Glutamatergic neuron (in vitro differentiated cells): ENCODE measurements at regions not wholly inside any gene's neighbourhood (a gene's known extent, or its start where the extent isn't known, plus 50 kb on each side); places are given as distances from the start of the nearest gene placed in this dataset.

Experiments used
- DNase-seq: peaks from one replicate; pipeline ENCODE4 v3.0.0; 2022
- H3K27ac Mint-ChIP-seq: one replicate; pipeline ENCODE4 v1.8.0; 2020; ENCODE audit warnings: mild to moderate bottlenecking, mixed read lengths, inconsistent platforms; ENCODE audit not compliant: unreplicated experiment
- H3K27me3 Mint-ChIP-seq: one replicate; pipeline ENCODE4 v1.8.0; 2020; ENCODE audit warnings: mild to moderate bottlenecking, moderate library complexity, mixed read lengths, inconsistent platforms; ENCODE audit not compliant: unreplicated experiment
- H3K36me3 Mint-ChIP-seq: one replicate; pipeline ENCODE4 v1.8.0; 2020; ENCODE audit warnings: mild to moderate bottlenecking, mixed read lengths, inconsistent platforms; ENCODE audit not compliant: unreplicated experiment
- H3K4me1 Mint-ChIP-seq: one replicate; pipeline ENCODE4 v1.8.0; 2020; ENCODE audit warnings: mild to moderate bottlenecking, low read depth, mixed read lengths, inconsistent platforms; ENCODE audit not compliant: unreplicated experiment
- H3K4me3 Mint-ChIP-seq: one replicate; pipeline ENCODE4 v1.8.0; 2020; ENCODE audit warnings: mild to moderate bottlenecking, mixed read lengths, inconsistent platforms; ENCODE audit not compliant: unreplicated experiment
- H3K9me3 Mint-ChIP-seq: one replicate; pipeline ENCODE4 v1.8.0; 2020; ENCODE audit warnings: mild to moderate bottlenecking, moderate library complexity, mixed read lengths, inconsistent platforms; ENCODE audit not compliant: unreplicated experiment
- TF ChIP-seq, protein P1 (sequence below): fragments of 200-600 bp; sonication (generic); IDR thresholded peaks from one replicate; pipeline ENCODE4 v1.5.0; 2021; ENCODE audit not compliant: partially characterized antibody, unreplicated experiment

DNA sequence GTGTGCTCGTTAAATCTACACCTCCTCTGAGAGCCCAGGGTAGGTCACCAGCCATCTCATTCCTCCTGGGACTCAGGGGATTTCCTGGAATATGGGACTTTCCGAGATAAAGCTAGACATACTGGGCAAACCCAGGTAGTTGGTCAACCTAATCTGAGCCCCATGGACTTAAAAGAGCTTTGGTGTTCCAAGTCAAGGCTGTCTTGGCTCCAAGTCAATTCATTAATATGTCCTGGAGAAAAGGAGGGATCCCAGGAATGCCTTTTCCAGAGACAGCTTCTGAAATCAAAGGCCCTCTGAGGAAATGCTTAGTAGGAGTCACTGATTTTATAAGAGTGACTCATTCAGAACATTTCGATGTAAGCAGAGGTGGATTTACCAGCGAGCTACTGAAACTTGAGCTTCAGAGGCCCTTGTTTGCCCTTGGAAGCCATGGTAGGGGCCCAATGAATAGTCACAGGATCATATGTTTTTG, 137.3 kb upstream of the UBE2E1 start:
- Mint-ChIP-seq H3K4me3 (no peak overlapping the region), H3K27ac (no peak overlapping the region), H3K9me3 (no peaks in the 10 kb centered on the region), H3K27me3 (peaks cover 1% of the 10 kb centered on the region), H3K36me3 (no peaks in the 10 kb centered on the region), H3K4me1 (no peaks in the 10 kb centered on the region)
- no peak for DNase-seq
- TF ChIP-seq, protein P1, sequence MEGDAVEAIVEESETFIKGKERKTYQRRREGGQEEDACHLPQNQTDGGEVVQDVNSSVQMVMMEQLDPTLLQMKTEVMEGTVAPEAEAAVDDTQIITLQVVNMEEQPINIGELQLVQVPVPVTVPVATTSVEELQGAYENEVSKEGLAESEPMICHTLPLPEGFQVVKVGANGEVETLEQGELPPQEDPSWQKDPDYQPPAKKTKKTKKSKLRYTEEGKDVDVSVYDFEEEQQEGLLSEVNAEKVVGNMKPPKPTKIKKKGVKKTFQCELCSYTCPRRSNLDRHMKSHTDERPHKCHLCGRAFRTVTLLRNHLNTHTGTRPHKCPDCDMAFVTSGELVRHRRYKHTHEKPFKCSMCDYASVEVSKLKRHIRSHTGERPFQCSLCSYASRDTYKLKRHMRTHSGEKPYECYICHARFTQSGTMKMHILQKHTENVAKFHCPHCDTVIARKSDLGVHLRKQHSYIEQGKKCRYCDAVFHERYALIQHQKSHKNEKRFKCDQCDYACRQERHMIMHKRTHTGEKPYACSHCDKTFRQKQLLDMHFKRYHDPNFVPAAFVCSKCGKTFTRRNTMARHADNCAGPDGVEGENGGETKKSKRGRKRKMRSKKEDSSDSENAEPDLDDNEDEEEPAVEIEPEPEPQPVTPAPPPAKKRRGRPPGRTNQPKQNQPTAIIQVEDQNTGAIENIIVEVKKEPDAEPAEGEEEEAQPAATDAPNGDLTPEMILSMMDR: no peak

DNA sequence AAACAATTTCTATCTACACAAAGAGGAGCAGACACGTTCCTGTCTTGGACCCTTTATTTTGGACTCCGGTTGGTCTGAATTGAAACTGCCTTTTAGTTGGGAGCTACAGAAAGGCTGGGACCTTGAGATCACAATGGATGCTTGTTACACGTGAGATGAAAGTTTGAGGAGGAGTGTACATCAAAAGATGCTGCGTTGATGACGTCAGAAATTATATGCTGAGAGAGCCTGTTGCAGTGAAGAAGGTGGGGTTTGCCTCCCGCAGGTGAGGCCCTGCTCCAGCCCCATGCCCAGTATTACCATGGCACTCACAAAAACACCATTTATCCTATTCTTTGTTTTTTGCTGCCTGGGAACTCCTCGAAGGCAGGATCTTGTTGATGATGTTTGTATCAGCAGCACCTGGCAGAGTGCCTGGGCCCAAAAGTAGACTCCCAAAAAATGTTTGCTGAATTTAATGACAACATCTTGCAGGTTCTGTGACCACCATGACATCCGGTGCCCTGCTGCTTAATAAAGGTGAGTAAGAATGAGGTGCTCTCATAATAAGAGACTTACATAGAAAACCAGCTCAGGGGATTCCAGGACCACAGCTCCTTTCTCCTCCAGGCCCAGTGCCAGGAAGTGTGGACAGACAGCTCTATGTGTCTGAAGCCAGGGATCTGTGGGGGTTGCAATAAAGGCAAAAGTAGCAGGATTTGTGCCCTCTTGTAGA, 136.1 kb upstream of the UBE2E1 start:
- Mint-ChIP-seq H3K36me3 (no peaks in the 10 kb centered on the region), H3K4me3 (no peak overlapping the region), H3K27ac (no peak overlapping the region), H3K4me1 (no peaks in the 10 kb centered on the region), H3K27me3 (no peaks in the 10 kb centered on the region), H3K9me3 (no peaks in the 10 kb centered on the region)
- DNase-seq: no peak
- TF ChIP-seq, protein P1: no peak

DNA sequence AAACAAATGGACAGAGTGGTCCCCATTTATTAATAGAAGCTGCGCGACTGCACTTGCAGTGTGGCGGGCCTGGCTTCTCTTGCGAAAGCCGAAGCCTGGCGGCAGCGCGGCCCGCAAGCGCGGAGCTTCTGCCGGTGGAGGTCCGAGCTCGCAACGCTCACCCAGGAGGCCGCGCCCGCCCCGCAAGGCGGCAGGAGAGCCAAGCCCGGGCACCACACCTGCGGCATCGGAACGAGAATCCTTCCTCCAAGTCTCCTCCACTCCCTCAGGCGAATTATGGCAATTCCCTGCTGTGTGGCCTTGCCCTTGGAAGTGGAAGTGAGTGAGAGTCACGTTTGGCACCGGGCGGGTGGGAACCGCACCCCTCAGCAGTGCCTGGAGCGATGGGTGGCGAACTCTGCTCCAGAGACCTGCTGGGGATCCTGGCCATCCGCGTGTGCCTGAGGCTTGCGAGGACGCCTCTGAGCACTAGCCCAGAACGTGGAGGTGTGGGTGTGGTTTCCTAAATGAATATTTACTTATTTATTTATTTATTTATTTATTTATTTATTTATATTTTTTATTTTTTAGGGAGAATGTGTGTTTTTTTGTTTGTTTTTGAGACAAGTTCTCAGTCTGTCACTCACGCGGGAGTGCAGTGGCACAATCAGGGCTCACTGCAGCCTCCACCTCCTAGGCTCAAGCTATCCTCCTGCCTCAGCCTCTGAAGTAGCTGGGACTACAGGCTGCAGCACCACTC, 133.7 kb upstream of the UBE2E1 start:
- no peaks in the 10 kb centered on the region for H3K36me3 Mint-ChIP-seq
- no peaks in the 10 kb centered on the region for H3K9me3 Mint-ChIP-seq
- no peaks in the 10 kb centered on the region for H3K27me3 Mint-ChIP-seq
- TF ChIP-seq, protein P1: no peak
- no peak overlapping the region for H3K4me3 Mint-ChIP-seq
- no peak overlapping the region for H3K27ac Mint-ChIP-seq
- H3K4me1 Mint-ChIP-seq: no peaks in the 10 kb centered on the region
- DNase-seq: no peak

DNA sequence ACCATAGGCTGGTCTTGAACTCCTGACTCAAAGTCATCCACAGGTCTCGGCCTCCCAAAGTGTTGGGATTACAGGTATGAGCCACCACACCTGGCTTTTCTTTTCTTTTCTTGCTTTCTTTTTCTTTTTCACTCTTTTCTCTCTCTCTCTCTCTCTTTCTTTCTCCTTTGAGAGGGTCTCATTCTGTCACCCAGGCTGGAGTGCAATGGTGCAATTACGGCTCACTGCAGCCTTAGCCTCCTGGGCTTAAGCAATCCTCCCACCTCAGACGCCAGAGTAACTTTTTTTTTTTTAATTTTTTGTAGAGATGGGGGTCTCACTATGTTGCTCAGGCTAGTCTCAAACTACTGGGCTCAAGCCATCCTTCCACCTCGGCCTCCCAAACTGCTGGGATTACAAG, 133.1 kb upstream of the UBE2E1 start:
- Mint-ChIP-seq H3K9me3 (no peaks in the 10 kb centered on the region), H3K36me3 (no peaks in the 10 kb centered on the region), H3K27me3 (no peaks in the 10 kb centered on the region), H3K4me3 (no peak overlapping the region), H3K4me1 (no peaks in the 10 kb centered on the region), H3K27ac (no peak overlapping the region)
- TF ChIP-seq, protein P1: no peak
- DNase-seq: no peak

DNA sequence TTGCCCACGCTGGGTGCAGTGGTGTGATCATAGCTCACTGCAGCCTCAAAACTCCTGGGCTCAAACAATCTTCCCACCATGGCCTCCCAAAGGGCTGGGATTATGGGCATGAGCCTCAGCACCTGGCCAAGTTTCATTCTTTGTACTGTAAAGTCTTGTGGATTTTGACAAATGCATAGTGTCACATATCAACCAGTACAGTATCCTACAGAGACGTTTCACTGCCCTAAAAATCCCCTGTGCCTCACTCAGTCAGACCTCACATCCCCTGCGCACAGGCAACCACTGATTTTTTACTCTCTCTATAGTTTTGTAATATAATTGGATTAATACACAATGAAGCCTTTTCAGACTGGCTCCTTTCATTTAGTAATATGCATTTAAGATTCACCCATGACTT, 130.7 kb upstream of the UBE2E1 start:
- no peak overlapping the region for H3K27ac Mint-ChIP-seq
- no peaks in the 10 kb centered on the region for H3K9me3 Mint-ChIP-seq
- H3K4me1 Mint-ChIP-seq: no peaks in the 10 kb centered on the region
- H3K4me3 Mint-ChIP-seq: no peak overlapping the region
- H3K36me3 Mint-ChIP-seq: no peaks in the 10 kb centered on the region
- H3K27me3 Mint-ChIP-seq: no peaks in the 10 kb centered on the region
- no peak for DNase-seq
- TF ChIP-seq, protein P1: no peak
